ENCODE measurements at regions not wholly inside any gene's neighbourhood (a gene's known extent, or its start where the extent isn't known, plus 50 kb on each side); places are given as distances from the start of the nearest gene placed in this dataset.

- Histone ChIP-seq H2BK20ac (ENCODE audit: low read length) (no peak overlapping the region), H3K4me1 (replicated peaks in 1 of 4; ENCODE audit: control insufficient read depth in 3 of 4, insufficient read depth in 4 of 4, low read length in 3 of 4) (no peaks in the 10 kb centered on the region), H3K18ac (ENCODE audit: extremely low read depth, low read length) (no peak overlapping the region), H3K4me2 (ENCODE audit: insufficient read depth in 1 of 2, low read depth in 2 of 2, low read length in 2 of 2) (no peak overlapping the region), H3K4ac (replicated peaks; ENCODE audit: insufficient read length, low read depth, low read length) (no peak overlapping the region), H3K79me1 (ENCODE audit: low read depth, low read length) (no peaks in the 10 kb centered on the region), H2AK5ac (ENCODE audit: low read depth, low read length) (no peak overlapping the region), H3K36me3 (ENCODE audit: control insufficient read depth in 2 of 4, insufficient read depth in 4 of 4, low read length in 3 of 4) (no peaks in the 10 kb centered on the region), H3K79me2 (ENCODE audit: control insufficient read depth in 1 of 2, insufficient read depth in 2 of 2, low read length in 2 of 2) (no peaks in the 10 kb centered on the region), H3K9me3 (ENCODE audit: insufficient read depth in 2 of 2, low read depth in 1 of 2, low read length in 1 of 2) (no peaks in the 10 kb centered on the region), H3K27me3 (replicated peaks in 1 of 4; ENCODE audit: control insufficient read depth in 3 of 4, extremely low read depth in 1 of 4, insufficient read depth in 3 of 4, low read length in 3 of 4) (no peaks in the 10 kb centered on the region), H3K27ac (ENCODE audit: low read depth, low read length) (no peak overlapping the region), H3K9ac (replicated peaks in 1 of 4; ENCODE audit: extremely low read depth in 1 of 4, low read depth in 3 of 4, low read length in 3 of 4) (no peak overlapping the region), H4K8ac (ENCODE audit: extremely low read depth, insufficient read depth, low read length) (no peak overlapping the region), H2AFZ (ENCODE audit: low read length) (no peak overlapping the region), H4K91ac (replicated peaks; ENCODE audit: insufficient read length, low read length) (no peak overlapping the region), H3K4me3 (ENCODE audit: extremely low read depth in 1 of 4, insufficient read depth in 2 of 4, low read depth in 3 of 4, low read length in 4 of 4) (no peak overlapping the region), H2BK120ac (replicated peaks; ENCODE audit: low read depth, low read length) (no peak overlapping the region), H2BK12ac (ENCODE audit: low read depth, low read length) (no peak overlapping the region), H3K14ac (ENCODE audit: insufficient read length) (no peak overlapping the region), H3K56ac (replicated peaks; ENCODE audit: insufficient read length, low read depth, low read length) (no peak overlapping the region), H3K23me2 (ENCODE audit: low read depth, low read length) (no peaks in the 10 kb centered on the region), H3K23ac (ENCODE audit: insufficient read length) (no peak overlapping the region), H4K5ac (ENCODE audit: insufficient read length, low read depth, low read length) (no peak overlapping the region), H2BK15ac (ENCODE audit: low read length) (no peak overlapping the region), H2BK5ac (ENCODE audit: low read depth, low read length) (no peak overlapping the region), H4K20me1 (replicated peaks in 1 of 2; ENCODE audit: control insufficient read depth in 1 of 2, insufficient read depth in 2 of 2, low read length in 2 of 2) (peaks cover 0 to 2% of the 10 kb centered on the region in 2 experiments)
- ChIA-PET POLR2A (ENCODE audit: partially characterized antibody) (no interaction called here), CTCF (ENCODE audit: partially characterized antibody) (no interaction called here)
- DNase-seq (ENCODE audit: low read depth in 1 of 2, low spot score in 2 of 2), result no peak
- FAIRE-seq, result no peak
- 86% methylated on average over 2 of the region's 2 CpGs; no CpG with 5 or more reads in 1 of the 2 experiments for WGBS, 2 experiments (ENCODE audit: extremely low coverage in 1 of 2, insufficient coverage in 1 of 2, insufficient read length in 1 of 2, insufficient replicate concordance in 2 of 2, low coverage in 1 of 2, low lambda C conversion rate in 2 of 2, missing lambda C conversion rate in 1 of 2)
- TF ChIP-seq ASH2L (IDR thresholded peaks at IDR 0.05; ENCODE audit: low read length) (no peak), RFX5 (IDR thresholded peaks at IDR 0.05; ENCODE audit: borderline replicate concordance, low read depth, low read length) (no peak), SIN3A (conservative IDR thresholded peaks at IDR 0.05 in 1 of 2, IDR thresholded peaks at IDR 0.05 in 1 of 2; ENCODE audit: low read depth in 1 of 2, low read length in 2 of 2) (no peak), GABPA (IDR thresholded peaks at IDR 0.05; ENCODE audit: borderline replicate concordance, insufficient read depth, low read length) (no peak), CHD2 (IDR thresholded peaks at IDR 0.05; ENCODE audit: low read length) (no peak), EZH2 (IDR thresholded peaks at IDR 0.05; ENCODE audit: low read depth, low read length, severe bottlenecking) (no peak), TBP (IDR thresholded peaks at IDR 0.05; ENCODE audit: low read depth, low read length) (no peak)
Measured at GRCh38 chr9:28620661-28621060, 1047.4 kb upstream of the C9orf72 start.
